Keratinocyte (primary cell): ENCODE measurements at regions not wholly inside any gene's neighbourhood (a gene's known extent, or its start where the extent isn't known, plus 50 kb on each side); places are given as distances from the start of the nearest gene placed in this dataset.

ENCODE experiments used
- DNase-seq: peaks from one replicate; pipeline ENCODE4 v3.0.0-alpha.2; 2011; ENCODE audit warnings: low read depth, missing footprints, low spot score
- FAIRE-seq: peaks from 2 replicates; lab custom pipeline; 2011; peaks lifted over from hg19 to GRCh38; lab: Jason Lieb, UNC
- H2AFZ ChIP-seq: 2 replicates; pipeline ENCODE4 v1.6.0; 2012; ENCODE audit warnings: low read length, control low read depth, inconsistent platforms; ENCODE audit not compliant: control insufficient read depth
- H3K27ac ChIP-seq: 2 replicates; pipeline ENCODE4 v1.5.1; 2011; ENCODE audit warnings: low read length; ENCODE audit not compliant: control insufficient read depth, insufficient read depth
- H3K27me3 ChIP-seq: 3 replicates; pipeline ENCODE4 v1.6.0; 2011; ENCODE audit warnings: low read length; ENCODE audit not compliant: control insufficient read depth, insufficient read depth; ENCODE audit errors: extremely low read depth
- H3K36me3 ChIP-seq, 2 experiments: 2 replicates in 1 of 2; 3 replicates in 1 of 2; pipeline ENCODE4 v1.5.1; 2011; ENCODE audit warnings: low read length in 2 of 2, mild to moderate bottlenecking in 1 of 2; ENCODE audit not compliant: control insufficient read depth in 2 of 2, insufficient read depth in 2 of 2; ENCODE audit errors: extremely low read depth in 1 of 2
- H3K4me1 ChIP-seq: 3 replicates; pipeline ENCODE4 v1.5.1; 2011; ENCODE audit warnings: low read length; ENCODE audit not compliant: control insufficient read depth, insufficient read depth; ENCODE audit errors: extremely low read depth
- H3K4me2 ChIP-seq: 3 replicates; pipeline ENCODE4 v1.6.0; 2011; ENCODE audit warnings: low read depth, low read length; ENCODE audit not compliant: control insufficient read depth, insufficient read depth; ENCODE audit errors: extremely low read depth
- H3K4me3 ChIP-seq, 3 experiments: fragments of 200-600 bp in 1 of 3; sonication (generic) in 1 of 3; 2 replicates in 2 of 3; 3 replicates in 1 of 3; pipeline ENCODE4 v1.5.1; 2011 to 2016; ENCODE audit warnings: low read length in 3 of 3, mild to moderate bottlenecking in 3 of 3, control low read depth in 2 of 3, inconsistent platforms in 1 of 3, low read depth in 1 of 3, mixed read lengths in 1 of 3, mixed run types in 1 of 3, moderate library complexity in 1 of 3; ENCODE audit not compliant: control insufficient read depth in 2 of 3, insufficient read depth in 2 of 3; ENCODE audit errors: extremely low read depth in 1 of 3
- H3K79me2 ChIP-seq: 2 replicates; pipeline ENCODE4 v1.6.0; 2012; ENCODE audit warnings: low read length; ENCODE audit not compliant: control insufficient read depth, insufficient read depth
- H3K9ac ChIP-seq: 3 replicates; pipeline ENCODE4 v1.6.0; 2011; ENCODE audit warnings: low read length; ENCODE audit not compliant: control insufficient read depth, insufficient read depth; ENCODE audit errors: extremely low read depth
- H3K9me1 ChIP-seq: 3 replicates; pipeline ENCODE4 v1.6.0; 2011; ENCODE audit warnings: low read length; ENCODE audit not compliant: control insufficient read depth, insufficient read depth; ENCODE audit errors: extremely low read depth
- H3K9me3 ChIP-seq: 2 replicates; pipeline ENCODE4 v1.5.1; 2012; ENCODE audit warnings: low read depth, low read length; ENCODE audit not compliant: control insufficient read depth
- H4K20me1 ChIP-seq: 3 replicates; pipeline ENCODE4 v1.6.0; 2011; ENCODE audit warnings: low read length; ENCODE audit not compliant: control insufficient read depth, insufficient read depth; ENCODE audit errors: extremely low read depth
- EZH2 ChIP-seq: IDR thresholded peaks from one replicate; pipeline ENCODE4 v1.6.1; 2012; ENCODE audit warnings: inconsistent platforms, mild to moderate bottlenecking, low read length, moderate library complexity
- dilution Hi-C: fragments of 300-500 bp; cut with MboI; formaldehyde crosslinking; loops from one replicate; pipeline ENCODE4 v1.7.0; 2020; ENCODE audit warnings: low sequenced_read_pairs; ENCODE audit not compliant: extremely low pct_ligation_motif_present
- TF ChIP-seq, protein P1 (sequence below), 3 experiments: IDR thresholded peaks in 1 of 3; conservative IDR thresholded peaks in 1 of 3; optimal IDR thresholded peaks in 1 of 3; 2 replicates in 2 of 3; 3 replicates in 1 of 3; pipeline versions ENCODE3 to v1.5.1; 2011; ENCODE audit warnings: low read length in 3 of 3, mild to moderate bottlenecking in 3 of 3, moderate library complexity in 2 of 3, control low read depth in 1 of 3, inconsistent platforms in 1 of 3; ENCODE audit not compliant: insufficient read depth in 2 of 3; ENCODE audit errors: extremely low read depth in 1 of 3

DNA sequence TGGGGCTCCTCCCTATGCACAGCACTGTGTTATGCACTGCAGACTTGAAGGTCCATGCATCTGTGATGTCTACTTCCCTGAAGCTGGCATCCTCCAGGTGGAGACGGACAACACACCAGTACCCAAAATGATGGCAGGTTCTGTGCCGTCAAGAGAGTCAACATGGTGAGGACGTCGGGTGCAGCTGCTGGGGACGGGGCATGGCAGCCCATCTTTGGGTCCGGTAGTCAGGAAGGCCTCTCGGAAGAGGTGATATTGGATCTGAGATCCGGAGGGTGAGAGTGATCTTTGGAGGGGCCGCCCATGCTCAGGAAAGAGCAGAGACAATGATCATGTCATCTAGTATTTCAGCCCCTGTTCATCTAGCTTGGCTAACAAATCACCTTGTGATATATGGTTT lies 104.1 kb downstream of the RIPK4 start:
- no peaks in the 10 kb centered on the region for H3K36me3 ChIP-seq
- DNase-seq (no peak), FAIRE-seq (no peak)
- H3K4me2 ChIP-seq: no peak overlapping the region
- no peaks in the 10 kb centered on the region for H3K9me1 ChIP-seq
- H3K9me3 ChIP-seq: no peaks in the 10 kb centered on the region
- no peaks in the 10 kb centered on the region for H3K79me2 ChIP-seq
- H4K20me1 ChIP-seq: no peaks in the 10 kb centered on the region
- dilution Hi-C loops: no loop called here
- peaks cover 26% of the 10 kb centered on the region for H3K4me1 ChIP-seq
- no peak overlapping the region for H2AFZ ChIP-seq
- no peaks in the 10 kb centered on the region for H3K27me3 ChIP-seq
- no peak overlapping the region for H3K4me3 ChIP-seq
- H3K9ac ChIP-seq: no peak overlapping the region
- TF ChIP-seq, protein P1, sequence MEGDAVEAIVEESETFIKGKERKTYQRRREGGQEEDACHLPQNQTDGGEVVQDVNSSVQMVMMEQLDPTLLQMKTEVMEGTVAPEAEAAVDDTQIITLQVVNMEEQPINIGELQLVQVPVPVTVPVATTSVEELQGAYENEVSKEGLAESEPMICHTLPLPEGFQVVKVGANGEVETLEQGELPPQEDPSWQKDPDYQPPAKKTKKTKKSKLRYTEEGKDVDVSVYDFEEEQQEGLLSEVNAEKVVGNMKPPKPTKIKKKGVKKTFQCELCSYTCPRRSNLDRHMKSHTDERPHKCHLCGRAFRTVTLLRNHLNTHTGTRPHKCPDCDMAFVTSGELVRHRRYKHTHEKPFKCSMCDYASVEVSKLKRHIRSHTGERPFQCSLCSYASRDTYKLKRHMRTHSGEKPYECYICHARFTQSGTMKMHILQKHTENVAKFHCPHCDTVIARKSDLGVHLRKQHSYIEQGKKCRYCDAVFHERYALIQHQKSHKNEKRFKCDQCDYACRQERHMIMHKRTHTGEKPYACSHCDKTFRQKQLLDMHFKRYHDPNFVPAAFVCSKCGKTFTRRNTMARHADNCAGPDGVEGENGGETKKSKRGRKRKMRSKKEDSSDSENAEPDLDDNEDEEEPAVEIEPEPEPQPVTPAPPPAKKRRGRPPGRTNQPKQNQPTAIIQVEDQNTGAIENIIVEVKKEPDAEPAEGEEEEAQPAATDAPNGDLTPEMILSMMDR (optimal IDR thresholded peaks at IDR 0.05 in 1 of 3, IDR thresholded peaks at IDR 0.05 in 1 of 3, conservative IDR thresholded peaks at IDR 0.05 in 1 of 3; ENCODE audit: extremely low read depth in 1 of 3, insufficient read depth in 2 of 3, low read length in 3 of 3): no peak
- no peak for TF ChIP-seq EZH2
- H3K27ac ChIP-seq: no peak overlapping the region

DNA sequence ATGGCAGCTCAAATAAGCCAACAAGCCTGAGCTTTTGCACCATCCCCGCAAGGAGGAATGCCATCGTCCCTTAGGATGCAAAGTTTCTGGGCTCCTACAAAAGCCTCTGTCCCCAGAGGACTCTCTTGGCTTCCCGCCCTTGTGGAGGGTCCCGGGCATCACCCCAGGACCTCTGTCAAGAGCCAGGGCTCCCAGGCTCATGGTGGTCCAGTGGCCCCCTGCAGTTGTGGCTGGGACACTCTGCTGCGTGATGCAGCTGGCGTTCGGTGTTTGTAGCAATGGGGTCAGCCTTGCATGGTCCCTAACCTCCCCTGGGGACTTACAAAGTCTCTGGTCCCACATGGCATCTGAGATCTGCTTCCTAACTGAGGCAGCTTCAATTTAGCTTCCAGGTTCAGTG lies 104.7 kb downstream of the RIPK4 start:
- no peaks in the 10 kb centered on the region for H3K79me2 ChIP-seq
- H3K36me3 ChIP-seq: no peaks in the 10 kb centered on the region
- no peak overlapping the region for H2AFZ ChIP-seq
- H3K4me3 ChIP-seq: no peak overlapping the region
- H3K27me3 ChIP-seq: no peaks in the 10 kb centered on the region
- H3K27ac ChIP-seq: no peak overlapping the region
- no peak for FAIRE-seq
- no peaks in the 10 kb centered on the region for H4K20me1 ChIP-seq
- DNase-seq: no peak
- no peak for TF ChIP-seq EZH2
- TF ChIP-seq, protein P1 (optimal IDR thresholded peaks at IDR 0.05 in 1 of 3, IDR thresholded peaks at IDR 0.05 in 1 of 3, conservative IDR thresholded peaks at IDR 0.05 in 1 of 3; ENCODE audit: extremely low read depth in 1 of 3, insufficient read depth in 2 of 3, low read length in 3 of 3): no peak
- H3K9me3 ChIP-seq: no peaks in the 10 kb centered on the region
- H3K9ac ChIP-seq: no peak overlapping the region
- dilution Hi-C loops: no loop called here
- no peaks in the 10 kb centered on the region for H3K9me1 ChIP-seq
- H3K4me1 ChIP-seq: peaks cover 25% of the 10 kb centered on the region
- H3K4me2 ChIP-seq: no peak overlapping the region
